ENCODE measurements at regions not wholly inside any gene's neighbourhood (a gene's known extent, or its start where the extent isn't known, plus 50 kb on each side); places are given as distances from the start of the nearest gene placed in this dataset.

GRCh38 chr2:16413947-16414346 is 251.7 kb downstream of the CYRIA start:
- Histone ChIP-seq H3K36me3 (no peaks in the 10 kb centered on the region), H3K9me3 (no peaks in the 10 kb centered on the region), H3K4me3 (no peak overlapping the region), H3K4me1 (no peaks in the 10 kb centered on the region), H3K27ac (no peak overlapping the region), H3K27me3 (no peaks in the 10 kb centered on the region)
- no peak for DNase-seq (ENCODE audit: low spot score in 2 of 2)
- WGBS: 83% methylated on average over 1 of the region's 1 CpG
- no peak for TF ChIP-seq POLR2A (IDR thresholded peaks at IDR 0.05)
- no peak for TF ChIP-seq POLR2AphosphoS5 (IDR thresholded peaks at IDR 0.05)
- no peak for TF ChIP-seq EP300 (IDR thresholded peaks at IDR 0.05)
- no peak for TF ChIP-seq CTCF (IDR thresholded peaks at IDR 0.05)

- whole genome bisulfite sequencing: 65% methylated on average over 5 of the region's 5 CpGs
- TF ChIP-seq CTCF (IDR thresholded peaks at IDR 0.05): no peak
- TF ChIP-seq POLR2AphosphoS5 (IDR thresholded peaks at IDR 0.05): no peak
- no peak for TF ChIP-seq EP300 (IDR thresholded peaks at IDR 0.05)
- no peak for TF ChIP-seq POLR2A (IDR thresholded peaks at IDR 0.05)
- H3K4me1 ChIP-seq: no peaks in the 10 kb centered on the region
Observed at GRCh38 chr2:16413285-16413684, 252.3 kb downstream of the CYRIA start.

GRCh38 chr2:16412321-16413030 is 253.2 kb downstream of the CYRIA start:
- 90% methylated on average over 2 of the region's 2 CpGs for WGBS
- TF ChIP-seq POLR2A (IDR thresholded peaks at IDR 0.05) (no peak), POLR2AphosphoS5 (IDR thresholded peaks at IDR 0.05) (no peak), EP300 (IDR thresholded peaks at IDR 0.05) (no peak), CTCF (IDR thresholded peaks at IDR 0.05) (no peak)
- Histone ChIP-seq H3K36me3 (no peaks in the 10 kb centered on the region), H3K9me3 (no peaks in the 10 kb centered on the region), H3K4me3 (no peak overlapping the region), H3K27me3 (no peaks in the 10 kb centered on the region), H3K4me1 (no peaks in the 10 kb centered on the region), H3K27ac (no peak overlapping the region)
- no peak for DNase-seq (ENCODE audit: low spot score in 2 of 2)

More at GRCh38 chr2:16413285-16413684, 252.3 kb downstream of the CYRIA start:
- H3K36me3 ChIP-seq: no peaks in the 10 kb centered on the region
- DNase-seq (ENCODE audit: low spot score in 2 of 2): no peak
- H3K4me3 ChIP-seq: no peak overlapping the region
- H3K27ac ChIP-seq: no peak overlapping the region
- H3K9me3 ChIP-seq: no peaks in the 10 kb centered on the region
- H3K27me3 ChIP-seq: no peaks in the 10 kb centered on the region

- H3K4me3 ChIP-seq: no peak overlapping the region
- WGBS: 91% methylated on average over 3 of the region's 3 CpGs
- H3K27ac ChIP-seq: no peak overlapping the region
- TF ChIP-seq EP300 (IDR thresholded peaks at IDR 0.05): no peak
- TF ChIP-seq POLR2A (IDR thresholded peaks at IDR 0.05): no peak
- TF ChIP-seq CTCF (IDR thresholded peaks at IDR 0.05): no peak
- no peak for TF ChIP-seq POLR2AphosphoS5 (IDR thresholded peaks at IDR 0.05)
- no peak for DNase-seq (ENCODE audit: low spot score in 2 of 2)
- H3K4me1 ChIP-seq: no peaks in the 10 kb centered on the region
- H3K36me3 ChIP-seq: no peaks in the 10 kb centered on the region
- H3K27me3 ChIP-seq: no peaks in the 10 kb centered on the region
- H3K9me3 ChIP-seq: no peaks in the 10 kb centered on the region
Observed at GRCh38 chr2:16411788-16412187, 253.8 kb downstream of the CYRIA start.

GRCh38 chr2:16409849-16410248 is 255.8 kb downstream of the CYRIA start:
- H3K9me3 ChIP-seq: no peaks in the 10 kb centered on the region
- no peak overlapping the region for H3K27ac ChIP-seq
- WGBS: 93% methylated on average over 3 of the region's 3 CpGs

More at GRCh38 chr2:16409849-16410248, 255.8 kb downstream of the CYRIA start:
- no peak for DNase-seq (ENCODE audit: low spot score in 2 of 2)
- H3K36me3 ChIP-seq: no peaks in the 10 kb centered on the region
- TF ChIP-seq CTCF (IDR thresholded peaks at IDR 0.05) (no peak), EP300 (IDR thresholded peaks at IDR 0.05) (no peak), POLR2AphosphoS5 (IDR thresholded peaks at IDR 0.05) (no peak), POLR2A (IDR thresholded peaks at IDR 0.05) (no peak)
- H3K4me1 ChIP-seq: no peaks in the 10 kb centered on the region
- H3K27me3 ChIP-seq: no peaks in the 10 kb centered on the region
- no peak overlapping the region for H3K4me3 ChIP-seq
